ENCODE measurements at regions not wholly inside any gene's neighbourhood (a gene's known extent, or its start where the extent isn't known, plus 50 kb on each side); places are given as distances from the start of the nearest gene placed in this dataset.

- H3K4me3 ChIP-seq (ENCODE audit: low read length), result no peak overlapping the region
- no peak for DNase-seq
- H3K4me1 Mint-ChIP-seq (ENCODE audit: low read depth), result no peaks in the 10 kb centered on the region
- no peaks in the 10 kb centered on the region for H3K9me3 ChIP-seq (ENCODE audit: control insufficient read depth in 1 of 2, insufficient read depth in 1 of 2, low read length in 2 of 2)
- ChIA-PET CTCF (no interaction called here), POLR2A (no interaction called here)
- H3K4me1 ChIP-seq (ENCODE audit: insufficient read depth, low read length), result no peaks in the 10 kb centered on the region
- ATAC-seq (ENCODE audit: poor library complexity), result no peak
- intact Hi-C loops (cut with DNase I, micrococcal nuclease), result no loop called here
- H3K27me3 ChIP-seq (ENCODE audit: control insufficient read depth in 1 of 2, insufficient read depth in 2 of 2, low read length in 2 of 2), result no peaks in the 10 kb centered on the region
- H3K36me3 Mint-ChIP-seq (ENCODE audit: low read depth), result no peaks in the 10 kb centered on the region
- H3K9me3 Mint-ChIP-seq, result no peaks in the 10 kb centered on the region
- H3K27ac ChIP-seq (ENCODE audit: low read depth in 1 of 2, low read length in 2 of 2), result no peak overlapping the region
- H3K4me3 Mint-ChIP-seq, result no peak overlapping the region
- H3K27me3 Mint-ChIP-seq, result no peaks in the 10 kb centered on the region
- no peaks in the 10 kb centered on the region for H3K36me3 ChIP-seq (ENCODE audit: insufficient read depth, low read length)
- TF ChIP-seq CTCF (IDR thresholded peaks at IDR 0.05), result no peak
- H3K27ac Mint-ChIP-seq, result no peak overlapping the region
These were observed 225.0 kb upstream of the HS6ST1 start for GRCh38 chr2:128543646-128544045.

GRCh38 chr2:128544321-128545037 lies 225.8 kb upstream of the HS6ST1 start:
- H3K4me3 Mint-ChIP-seq, result no peak overlapping the region

GRCh38 chr2:128545085-128545484 lies 226.4 kb upstream of the HS6ST1 start:
- ChIA-PET POLR2A (no interaction called here), CTCF (no interaction called here)
- no peak overlapping the region for H3K27ac Mint-ChIP-seq
- H3K36me3 ChIP-seq (ENCODE audit: insufficient read depth, low read length), result no peaks in the 10 kb centered on the region
- ATAC-seq (ENCODE audit: poor library complexity), result no peak
- H3K27ac ChIP-seq (ENCODE audit: low read depth in 1 of 2, low read length in 2 of 2), result no peak overlapping the region
- no peaks in the 10 kb centered on the region for H3K27me3 ChIP-seq (ENCODE audit: control insufficient read depth in 1 of 2, insufficient read depth in 2 of 2, low read length in 2 of 2)
- H3K9me3 Mint-ChIP-seq, result no peaks in the 10 kb centered on the region
- intact Hi-C loops (cut with DNase I, micrococcal nuclease), result no loop called here
- TF ChIP-seq CTCF (IDR thresholded peaks at IDR 0.05), result no peak
- no peak for DNase-seq
- H3K9me3 ChIP-seq (ENCODE audit: control insufficient read depth in 1 of 2, insufficient read depth in 1 of 2, low read length in 2 of 2), result no peaks in the 10 kb centered on the region
- H3K27me3 Mint-ChIP-seq, result no peaks in the 10 kb centered on the region
- no peak overlapping the region for H3K4me3 Mint-ChIP-seq
- H3K4me1 Mint-ChIP-seq (ENCODE audit: low read depth), result no peaks in the 10 kb centered on the region
- no peaks in the 10 kb centered on the region for H3K36me3 Mint-ChIP-seq (ENCODE audit: low read depth)
- H3K4me3 ChIP-seq (ENCODE audit: low read length), result no peak overlapping the region
- H3K4me1 ChIP-seq (ENCODE audit: insufficient read depth, low read length), result no peaks in the 10 kb centered on the region

More at GRCh38 chr2:128544321-128545037, 225.8 kb upstream of the HS6ST1 start:
- Mint-ChIP-seq H3K9me3 (no peaks in the 10 kb centered on the region), H3K36me3 (ENCODE audit: low read depth) (no peaks in the 10 kb centered on the region), H3K4me1 (ENCODE audit: low read depth) (no peaks in the 10 kb centered on the region), H3K27ac (no peak overlapping the region), H3K27me3 (no peaks in the 10 kb centered on the region)
- POLR2A ChIA-PET, result no interaction called here
- no peak for ATAC-seq (ENCODE audit: poor library complexity)
- DNase-seq, result no peak
- intact Hi-C loops (cut with DNase I, micrococcal nuclease), result no loop called here
- no peak for TF ChIP-seq CTCF (IDR thresholded peaks at IDR 0.05)
- CTCF ChIA-PET, result no interaction called here
- H3K4me1 ChIP-seq (ENCODE audit: insufficient read depth, low read length), result no peaks in the 10 kb centered on the region
- H3K4me3 ChIP-seq (ENCODE audit: low read length), result no peak overlapping the region
- no peaks in the 10 kb centered on the region for H3K36me3 ChIP-seq (ENCODE audit: insufficient read depth, low read length)
- no peak overlapping the region for H3K27ac ChIP-seq (ENCODE audit: low read depth in 1 of 2, low read length in 2 of 2)
- H3K27me3 ChIP-seq (ENCODE audit: control insufficient read depth in 1 of 2, insufficient read depth in 2 of 2, low read length in 2 of 2), result no peaks in the 10 kb centered on the region
- no peaks in the 10 kb centered on the region for H3K9me3 ChIP-seq (ENCODE audit: control insufficient read depth in 1 of 2, insufficient read depth in 1 of 2, low read length in 2 of 2)

Data from CD4-positive, alpha-beta T cell (primary cell).